GM12878 (cell line): ENCODE measurements at regions not wholly inside any gene's neighbourhood (a gene's known extent, or its start where the extent isn't known, plus 50 kb on each side); places are given as distances from the start of the nearest gene placed in this dataset.

Experiments used
- ATAC-seq: fragments of 200-7000 bp; cut with Tn5 transposase; 3 replicates; pipeline ENCODE4 v1.9.1; 2020; ENCODE audit warnings: mild to moderate bottlenecking, moderate library complexity
- BruUV-seq: library from RNA; stranded (reverse); fragments of 400-500 nt; replicated peaks from 2 replicates; lab custom pipeline; 2021; lab: Mats Ljungman, UMichigan
- CTCF ChIA-PET: fragments of 300-600 bp; sonication (Branson Sonifier 250); formaldehyde crosslinking; extraction: SDS; loops from one replicate; lab custom pipeline; 2021; ENCODE audit warnings: inconsistent platforms; lab: Yijun Ruan, JAX
- POLR2A ChIA-PET: fragments of 350-600 bp; formaldehyde crosslinking; extraction: SDS; loops from one replicate; lab custom pipeline; 2021; ENCODE audit warnings: inconsistent platforms; lab: Charles Lee
- RAD21 ChIA-PET: fragments of 300-600 bp; sonication (Branson Sonifier 250); formaldehyde crosslinking; loops from one replicate; lab custom pipeline; 2023; ENCODE audit warnings: antibody characterized with exemption; ENCODE audit not compliant: unreplicated experiment; lab: Charles Lee
- SMC1A ChIA-PET: fragments of 300-600 bp; sonication (Branson Sonifier 250); formaldehyde crosslinking; loops from one replicate; lab custom pipeline; 2023; ENCODE audit not compliant: unreplicated experiment, uncharacterized antibody; lab: Charles Lee
- DNase-seq: peaks from one replicate; pipeline ENCODE4 v3.0.0-alpha.2; 2011; ENCODE audit warnings: low read depth, low spot score
- FAIRE-seq: peaks from 3 replicates; lab custom pipeline; 2011; peaks lifted over from hg19 to GRCh38; lab: Jason Lieb, UNC
- H2AFZ ChIP-seq: 2 replicates; pipeline ENCODE4 v1.6.0; 2011; ENCODE audit warnings: low read depth, low read length, control low read depth; ENCODE audit not compliant: control insufficient read depth
- H3K27ac ChIP-seq: 2 replicates; pipeline ENCODE4 v1.5.1; 2011; ENCODE audit warnings: control low read depth; ENCODE audit not compliant: control insufficient read depth, insufficient read depth
- H3K27me3 ChIP-seq, 2 experiments: replicated peaks in 1 of 2; 2 replicates each; pipeline versions ENCODE4 v1.6.0 to v1.6.1; 2011; ENCODE audit warnings: low read length in 1 of 2; ENCODE audit not compliant: control insufficient read depth in 2 of 2, insufficient read depth in 2 of 2
- H3K36me3 ChIP-seq, 2 experiments: 2 replicates each; pipeline ENCODE4 v1.5.1; 2011; ENCODE audit warnings: low read length in 1 of 2; ENCODE audit not compliant: control insufficient read depth in 2 of 2, insufficient read depth in 2 of 2
- H3K4me1 ChIP-seq: 2 replicates; pipeline ENCODE4 v1.6.1; 2011; ENCODE audit warnings: mild to moderate bottlenecking, low read length, moderate library complexity, mixed read lengths; ENCODE audit not compliant: control insufficient read depth, insufficient read depth
- H3K4me2 ChIP-seq: 2 replicates; pipeline ENCODE4 v1.6.0; 2011; ENCODE audit warnings: control low read depth; ENCODE audit not compliant: control insufficient read depth, insufficient read depth
- H3K4me3 ChIP-seq: fragments of 200-600 bp; sonication (generic); 2 replicates; pipeline ENCODE4 v1.5.1; 2016
- H3K79me2 ChIP-seq: 2 replicates; pipeline ENCODE4 v1.6.0; 2011; ENCODE audit warnings: low read length; ENCODE audit not compliant: control insufficient read depth, insufficient read depth
- H3K9ac ChIP-seq: 2 replicates; pipeline ENCODE4 v1.8.0; 2011; ENCODE audit warnings: low read length, control low read depth, mixed read lengths; ENCODE audit not compliant: control insufficient read depth, insufficient read depth
- H3K9me3 ChIP-seq: replicated peaks from 3 replicates; pipeline ENCODE4 v1.5.1; 2011; ENCODE audit warnings: mild to moderate bottlenecking, low read length; ENCODE audit not compliant: control insufficient read depth, insufficient read depth
- H4K20me1 ChIP-seq: 2 replicates; pipeline ENCODE4 v1.6.0; 2011; ENCODE audit not compliant: control insufficient read depth, insufficient read depth
- BRCA1 ChIP-seq: IDR thresholded peaks from 2 replicates; pipeline ENCODE4 v1.6.1; 2011; ENCODE audit warnings: low read depth, low read length, improper control_type of control experiment
- CBX3 ChIP-seq: fragments of 200-600 bp; sonication (generic); IDR thresholded peaks from 2 replicates; pipeline ENCODE4 v1.6.1; 2016; ENCODE audit warnings: low read depth, borderline replicate concordance
- EP300 ChIP-seq, 2 experiments: fragments of 150-350 bp in 1 of 2; IDR thresholded peaks; 2 replicates each; pipeline ENCODE4 v1.6.1; 2011 to 2012; ENCODE audit warnings: low read depth in 2 of 2, low read length in 2 of 2, borderline replicate concordance in 1 of 2, improper control_type of control experiment in 1 of 2, inconsistent platforms in 1 of 2; ENCODE audit not compliant: control insufficient read depth in 1 of 2
- FOS ChIP-seq: IDR thresholded peaks from 3 replicates; pipeline ENCODE4 v1.6.1; 2011; ENCODE audit warnings: borderline replicate concordance; ENCODE audit not compliant: insufficient read length; ENCODE audit errors: extremely low read depth
- MEF2A ChIP-seq: IDR thresholded peaks from 2 replicates; pipeline ENCODE4 v1.6.1; 2011; ENCODE audit warnings: low read depth, mild to moderate bottlenecking, low read length, moderate library complexity; ENCODE audit not compliant: insufficient read depth
- RBBP5 ChIP-seq: fragments of 200-600 bp; sonication (generic); conservative IDR thresholded peaks from 2 replicates; pipeline ENCODE4 v1.6.1; 2016
- RELA ChIP-seq: fragments of 450-650 bp; IDR thresholded peaks from 2 replicates; pipeline ENCODE4 v1.8.0; 2014; ENCODE audit warnings: borderline replicate concordance; ENCODE audit not compliant: partially characterized antibody
- WGBS: methylation state at CpG from one replicate; pipeline ENCODE4 v1.1.6; 2016; ENCODE audit warnings: low lambda C conversion rate; ENCODE audit not compliant: insufficient replicate concordance, insufficient coverage; ENCODE audit errors: missing lambda C conversion rate; 5-methylcytosine and 5-hydroxymethylcytosine counted together
- in situ Hi-C: fragments of 300-500 bp; cut with MboI; formaldehyde crosslinking; loops from 9 replicates; pipeline ENCODE4 v1.14.3; 2018; ENCODE audit warnings: mixed read lengths
- intact Hi-C: fragments of 100-400 bp; cut with micrococcal nuclease; formaldehyde crosslinking; loops from one replicate; pipeline ENCODE4 v1.14.2; 2022; ENCODE audit not compliant: unreplicated experiment

- WGBS, result 26% methylated on average over 7 of the region's 7 CpGs
- Histone ChIP-seq H3K27me3 (no peaks in the 10 kb centered on the region), H3K4me2 (no peak overlapping the region), H3K9ac (no peak overlapping the region), H3K36me3 (no peaks in the 10 kb centered on the region), H4K20me1 (no peaks in the 10 kb centered on the region), H3K4me1 (no peaks in the 10 kb centered on the region), H3K9me3 (no peaks in the 10 kb centered on the region; the same call in 2 of the 3 replicates), H2AFZ (no peak overlapping the region), H3K79me2 (no peaks in the 10 kb centered on the region), H3K27ac (no peak overlapping the region), H3K4me3 (no peak overlapping the region)
- no peak for FAIRE-seq
- in situ Hi-C loops, result no loop called here
- no peak for ATAC-seq
- TF ChIP-seq BRCA1, result no peak
- no peak for TF ChIP-seq RBBP5
- TF ChIP-seq FOS, result no peak
- no peak for TF ChIP-seq RELA
- TF ChIP-seq EP300 (IDR thresholded peaks at IDR 0.05; ENCODE audit: borderline replicate concordance in 1 of 2, control insufficient read depth in 1 of 2, low read depth in 2 of 2, low read length in 2 of 2), result no peak
- RAD21 ChIA-PET, result no interaction called here
- no peak for DNase-seq
- CTCF ChIA-PET, result no interaction called here
- SMC1A ChIA-PET, result no interaction called here
- no TSS peak for BruUV-seq
- POLR2A ChIA-PET, result no interaction called here
- intact Hi-C loops, result no loop called here
Measured at GRCh38 chr4:108543359-108543968, 76.9 kb upstream of the RPL34 start.

- POLR2A ChIA-PET, result interaction anchor here (0.6 kb wide), 2 partner anchors 239 to 1005 kb away, joined by 3 to 4 read pairs; no protein-coding TSS in a partner anchor
- no TSS peak for BruUV-seq
- H3K36me3 ChIP-seq, result no peaks in the 10 kb centered on the region
- no peak overlapping the region for H2AFZ ChIP-seq
- intact Hi-C loops, result no loop called here
- no peaks in the 10 kb centered on the region for H3K27me3 ChIP-seq
- ATAC-seq (no peak), DNase-seq (no peak), FAIRE-seq (no peak)
- in situ Hi-C loops, result no loop called here
- CTCF ChIA-PET, result interaction anchor here (1.0 to 1.3 kb wide), 2 partner anchors 24 to 32 kb away, joined by 3 read pairs; no protein-coding TSS in a partner anchor
- no peak overlapping the region for H3K9ac ChIP-seq
- no peaks in the 10 kb centered on the region for H4K20me1 ChIP-seq
- H3K4me2 ChIP-seq, result no peak overlapping the region
- no peak for TF ChIP-seq CBX3
- no peak for TF ChIP-seq MEF2A
- H3K4me3 ChIP-seq, result no peak overlapping the region
- no peaks in the 10 kb centered on the region for H3K79me2 ChIP-seq
- no peak overlapping the region for H3K27ac ChIP-seq
- RAD21 ChIA-PET, result no interaction called here
- SMC1A ChIA-PET, result no interaction called here
- WGBS, result 0% methylated on average over 1 of the region's 2 CpGs
- H3K9me3 ChIP-seq, result no peaks in the 10 kb centered on the region; the same call in 2 of the 3 replicates
- no peaks in the 10 kb centered on the region for H3K4me1 ChIP-seq
Measured at GRCh38 chr4:108540536-108540935, 79.8 kb upstream of the RPL34 start.
